CD4-positive, alpha-beta T cell treated with Interferon gamma for 1 hour (primary cell): ENCODE measurements at regions not wholly inside any gene's neighbourhood (a gene's known extent, or its start where the extent isn't known, plus 50 kb on each side); places are given as distances from the start of the nearest gene placed in this dataset.

ENCODE experiments used
- DNase-seq: peaks from one replicate; pipeline ENCODE4 v3.0.0-alpha.2; 2020

GRCh38 chr5:74250304-74251102 is 390.0 kb downstream of the ENC1 start:
- no peak for DNase-seq

- DNase-seq, result no peak
Observed at GRCh38 chr5:74248576-74248975, 392.0 kb downstream of the ENC1 start.

- no peak for DNase-seq
Observed at GRCh38 chr5:74244406-74244805, 396.1 kb downstream of the ENC1 start.

GRCh38 chr5:74243634-74244033 is 396.9 kb downstream of the ENC1 start:
- DNase-seq, result no peak

- DNase-seq, result no peak
Observed at GRCh38 chr5:74242516-74242915, 398.0 kb downstream of the ENC1 start.

GRCh38 chr5:74241751-74242140 is 398.8 kb downstream of the ENC1 start:
- no peak for DNase-seq

GRCh38 chr5:74240783-74241750 is 399.5 kb downstream of the ENC1 start:
- no peak for DNase-seq

- peak; percentile 18 for DNase-seq
Observed at GRCh38 chr5:74239261-74239660, 401.3 kb downstream of the ENC1 start.

- DNase-seq, result no peak
Observed at GRCh38 chr5:74237571-74238145, 402.9 kb downstream of the ENC1 start.

- no peak for DNase-seq
Observed at GRCh38 chr5:74235552-74235951, 405.0 kb downstream of the ENC1 start.

GRCh38 chr5:74233571-74233970 is 407.0 kb downstream of the ENC1 start:
- no peak for DNase-seq

- DNase-seq, result no peak
Observed at GRCh38 chr5:74233091-74233490, 407.4 kb downstream of the ENC1 start.

GRCh38 chr5:74232276-74232675 is 408.3 kb downstream of the ENC1 start:
- DNase-seq, result no peak

- DNase-seq, result no peak
Observed at GRCh38 chr5:74231697-74232096, 408.8 kb downstream of the ENC1 start.

- DNase-seq, result no peak
Observed at GRCh38 chr5:74226716-74227485, 413.6 kb downstream of the ENC1 start.

- no peak for DNase-seq
Observed at GRCh38 chr5:74225587-74225986, 414.9 kb downstream of the ENC1 start.

- no peak for DNase-seq
Observed at GRCh38 chr5:74224331-74224730, 416.2 kb downstream of the ENC1 start.

GRCh38 chr5:74222806-74223205 is 417.7 kb downstream of the ENC1 start:
- no peak for DNase-seq

GRCh38 chr5:74221413-74221812 is 419.1 kb downstream of the ENC1 start:
- no peak for DNase-seq

GRCh38 chr5:74216012-74216411 is 424.5 kb downstream of the ENC1 start:
- DNase-seq, result no peak

- DNase-seq, result no peak
Observed at GRCh38 chr5:74212336-74212735, 428.2 kb downstream of the ENC1 start.

GRCh38 chr5:74209571-74209970 is 431.0 kb downstream of the ENC1 start:
- DNase-seq, result no peak
